OCI-LY7 (cell line): ENCODE measurements at regions not wholly inside any gene's neighbourhood (a gene's known extent, or its start where the extent isn't known, plus 50 kb on each side); places are given as distances from the start of the nearest gene placed in this dataset.

Experiments
- EZH2phosphoT487 ChIP-seq: fragments of 200-600 bp; sonication (generic); IDR thresholded peaks from 2 replicates; pipeline ENCODE4 v1.6.1; 2018; ENCODE audit warnings: low read depth, borderline replicate concordance, mild to moderate bottlenecking, mixed run types, antibody characterized with exemption, low read length, moderate library complexity, mixed read lengths
- TF ChIP-seq, protein P1 (sequence below): fragments of 200-600 bp; sonication (generic); conservative IDR thresholded peaks from 2 replicates; pipeline ENCODE4 v1.5.1; 2014; ENCODE audit warnings: mild to moderate bottlenecking, antibody characterized with exemption, low read length, moderate library complexity, mixed read lengths

DNA sequence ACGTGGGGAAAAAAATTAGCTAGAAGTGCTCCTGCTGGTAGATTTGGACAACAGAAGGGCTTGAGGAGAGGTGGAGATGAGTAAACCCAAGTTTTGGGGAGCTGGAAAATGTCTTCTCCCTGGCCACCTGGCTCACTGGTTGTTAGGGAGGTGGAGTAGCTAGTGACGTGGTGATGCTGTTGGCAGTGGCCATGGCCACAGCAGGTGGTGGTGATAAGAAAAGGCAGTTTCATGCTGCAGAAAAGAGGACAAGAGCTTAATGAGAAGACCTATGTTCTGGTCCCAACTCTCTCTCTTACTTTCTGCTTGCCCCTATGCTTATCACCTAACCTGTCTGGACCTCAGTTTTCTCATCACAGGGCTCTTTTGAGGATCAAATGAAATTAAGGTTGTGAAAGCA is 223.5 kb upstream of the N4BP1 start:
- TF ChIP-seq, protein P1, sequence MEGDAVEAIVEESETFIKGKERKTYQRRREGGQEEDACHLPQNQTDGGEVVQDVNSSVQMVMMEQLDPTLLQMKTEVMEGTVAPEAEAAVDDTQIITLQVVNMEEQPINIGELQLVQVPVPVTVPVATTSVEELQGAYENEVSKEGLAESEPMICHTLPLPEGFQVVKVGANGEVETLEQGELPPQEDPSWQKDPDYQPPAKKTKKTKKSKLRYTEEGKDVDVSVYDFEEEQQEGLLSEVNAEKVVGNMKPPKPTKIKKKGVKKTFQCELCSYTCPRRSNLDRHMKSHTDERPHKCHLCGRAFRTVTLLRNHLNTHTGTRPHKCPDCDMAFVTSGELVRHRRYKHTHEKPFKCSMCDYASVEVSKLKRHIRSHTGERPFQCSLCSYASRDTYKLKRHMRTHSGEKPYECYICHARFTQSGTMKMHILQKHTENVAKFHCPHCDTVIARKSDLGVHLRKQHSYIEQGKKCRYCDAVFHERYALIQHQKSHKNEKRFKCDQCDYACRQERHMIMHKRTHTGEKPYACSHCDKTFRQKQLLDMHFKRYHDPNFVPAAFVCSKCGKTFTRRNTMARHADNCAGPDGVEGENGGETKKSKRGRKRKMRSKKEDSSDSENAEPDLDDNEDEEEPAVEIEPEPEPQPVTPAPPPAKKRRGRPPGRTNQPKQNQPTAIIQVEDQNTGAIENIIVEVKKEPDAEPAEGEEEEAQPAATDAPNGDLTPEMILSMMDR, result no peak
- no peak for TF ChIP-seq EZH2phosphoT487
